H9 (cell line): ENCODE measurements at regions not wholly inside any gene's neighbourhood (a gene's known extent, or its start where the extent isn't known, plus 50 kb on each side); places are given as distances from the start of the nearest gene placed in this dataset.

Experiments used
- DNase-seq: peaks from one replicate; pipeline ENCODE4 v3.0.0-alpha.2; 2017
- H2AFZ ChIP-seq: one replicate; pipeline ENCODE4 v1.6.1; 2013; ENCODE audit warnings: mild to moderate bottlenecking, low read length, control low read depth, moderate library complexity
- H2AK5ac ChIP-seq: 2 replicates; pipeline ENCODE4 v1.6.1; 2013; ENCODE audit warnings: low read length, control low read depth, mixed read lengths; ENCODE audit not compliant: insufficient read length
- H2BK120ac ChIP-seq: one replicate; pipeline ENCODE4 v1.6.1; 2013; ENCODE audit warnings: low read depth, mild to moderate bottlenecking, low read length, control low read depth, inconsistent platforms; ENCODE audit not compliant: poor library complexity, severe bottlenecking
- H2BK12ac ChIP-seq: 2 replicates; pipeline ENCODE4 v1.6.1; 2013; ENCODE audit warnings: low read length, control low read depth, mixed read lengths, low read depth; ENCODE audit not compliant: insufficient read length
- H2BK15ac ChIP-seq: 2 replicates; pipeline ENCODE4 v1.6.1; 2013; ENCODE audit warnings: low read depth, low read length, control low read depth
- H2BK20ac ChIP-seq: one replicate; pipeline ENCODE4 v1.6.1; 2013; ENCODE audit warnings: low read depth, mild to moderate bottlenecking, low read length, control low read depth, inconsistent platforms; ENCODE audit not compliant: poor library complexity, severe bottlenecking
- H2BK5ac ChIP-seq: 2 replicates; pipeline ENCODE4 v1.6.1; 2013; ENCODE audit warnings: low read length, control low read depth, mixed read lengths; ENCODE audit not compliant: insufficient read length
- H3K14ac ChIP-seq: 2 replicates; pipeline ENCODE4 v1.6.1; 2013; ENCODE audit warnings: low read length, control low read depth; ENCODE audit not compliant: insufficient read depth
- H3K18ac ChIP-seq: 2 replicates; pipeline ENCODE4 v1.6.1; 2013; ENCODE audit warnings: low read depth, mild to moderate bottlenecking, mixed read lengths, low read length, control low read depth; ENCODE audit not compliant: insufficient read length
- H3K23ac ChIP-seq: 2 replicates; pipeline ENCODE4 v1.6.1; 2013; ENCODE audit warnings: low read length, control low read depth, mixed read lengths, low read depth; ENCODE audit not compliant: insufficient read length
- H3K23me2 ChIP-seq: 2 replicates; pipeline ENCODE4 v1.6.1; 2013; ENCODE audit warnings: low read depth, mild to moderate bottlenecking, mixed read lengths, low read length, control low read depth; ENCODE audit not compliant: insufficient read length, poor library complexity, severe bottlenecking
- H3K27ac ChIP-seq: 2 replicates; pipeline ENCODE4 v1.5.1; 2013; ENCODE audit warnings: low read length, control low read depth, mixed read lengths, low read depth; ENCODE audit not compliant: insufficient read length
- H3K27me3 ChIP-seq: 2 replicates; pipeline ENCODE4 v1.6.1; 2013; ENCODE audit warnings: low read length, control low read depth, inconsistent platforms; ENCODE audit not compliant: insufficient read depth
- H3K4ac ChIP-seq: 2 replicates; pipeline ENCODE4 v1.6.1; 2013; ENCODE audit warnings: low read depth, mild to moderate bottlenecking, control low read depth, inconsistent platforms, low read length, moderate library complexity
- H3K4me1 ChIP-seq: 2 replicates; pipeline ENCODE4 v1.6.1; 2013; ENCODE audit warnings: low read length, control low read depth, inconsistent platforms; ENCODE audit not compliant: insufficient read depth
- H3K4me2 ChIP-seq: 2 replicates; pipeline ENCODE4 v1.6.1; 2013; ENCODE audit warnings: low read length, control low read depth, mixed read lengths; ENCODE audit not compliant: insufficient read length, insufficient read depth
- H3K56ac ChIP-seq: 2 replicates; pipeline ENCODE4 v1.6.1; 2013; ENCODE audit warnings: low read depth, mild to moderate bottlenecking, mixed read lengths, low read length, control low read depth; ENCODE audit not compliant: insufficient read length
- H3K79me1 ChIP-seq: 2 replicates; pipeline ENCODE4 v1.6.1; 2013; ENCODE audit warnings: low read depth, mild to moderate bottlenecking, moderate library complexity, low read length, control low read depth, inconsistent platforms; ENCODE audit not compliant: insufficient read depth, poor library complexity, severe bottlenecking
- H3K79me2 ChIP-seq: 2 replicates; pipeline ENCODE4 v1.6.1; 2013; ENCODE audit warnings: low read length, control low read depth, inconsistent platforms; ENCODE audit not compliant: insufficient read depth
- H3K9ac ChIP-seq: 2 replicates; pipeline ENCODE4 v1.6.1; 2013; ENCODE audit warnings: low read length, control low read depth, mixed read lengths; ENCODE audit not compliant: insufficient read length; ENCODE audit errors: extremely low read depth
- H3K9me3 ChIP-seq: one replicate; pipeline ENCODE4 v1.6.1; 2013; ENCODE audit warnings: low read depth, low read length, inconsistent platforms; ENCODE audit not compliant: control insufficient read depth
- H3T11ph ChIP-seq: one replicate; pipeline ENCODE4 v1.6.1; 2013; ENCODE audit warnings: mild to moderate bottlenecking, low read length, control low read depth, inconsistent platforms
- H4K20me1 ChIP-seq: one replicate; pipeline ENCODE4 v1.6.1; 2013; ENCODE audit not compliant: control insufficient read depth, insufficient read length, insufficient read depth
- H4K5ac ChIP-seq: 2 replicates; pipeline ENCODE4 v1.6.1; 2013; ENCODE audit warnings: low read depth, mild to moderate bottlenecking, mixed read lengths, low read length, control low read depth; ENCODE audit not compliant: insufficient read length
- H4K8ac ChIP-seq: replicated peaks from 2 replicates; pipeline ENCODE4 v1.6.1; 2013; ENCODE audit warnings: low read length, control low read depth, mixed read lengths, low read depth; ENCODE audit not compliant: insufficient read length
- H4K91ac ChIP-seq: 2 replicates; pipeline ENCODE4 v1.6.1; 2013; ENCODE audit warnings: low read depth, mild to moderate bottlenecking, moderate library complexity, mixed read lengths, low read length, control low read depth; ENCODE audit not compliant: insufficient read length
- H3K27ac Mint-ChIP-seq, 3 experiments: 2 replicates in 2 of 3; 3 replicates in 1 of 3; pipeline ENCODE4 v1.8.0; 2020 to 2021; ENCODE audit warnings: mixed read lengths in 3 of 3, mild to moderate bottlenecking in 1 of 3, moderate library complexity in 1 of 3
- H3K27me3 Mint-ChIP-seq: 2 replicates; pipeline ENCODE4 v1.8.0; 2021; ENCODE audit warnings: low read depth, mild to moderate bottlenecking, moderate library complexity, mixed read lengths
- H3K36me3 Mint-ChIP-seq, 3 experiments: 2 replicates in 2 of 3; 3 replicates in 1 of 3; pipeline ENCODE4 v1.8.0; 2020 to 2021; ENCODE audit warnings: low read depth in 3 of 3, mixed read lengths in 3 of 3; ENCODE audit not compliant: insufficient read depth in 1 of 3
- H3K4me1 Mint-ChIP-seq, 2 experiments: 2 replicates each; pipeline ENCODE4 v1.8.0; 2020; ENCODE audit warnings: mixed read lengths in 2 of 2
- H3K4me3 Mint-ChIP-seq, 2 experiments: 2 replicates in 1 of 2; 3 replicates in 1 of 2; pipeline ENCODE4 v1.8.0; 2020 to 2021; ENCODE audit warnings: mild to moderate bottlenecking in 2 of 2, mixed read lengths in 2 of 2, moderate library complexity in 1 of 2
- H3K9me3 Mint-ChIP-seq, 2 experiments: 2 replicates in 1 of 2; 3 replicates in 1 of 2; pipeline ENCODE4 v1.8.0; 2020; ENCODE audit warnings: mild to moderate bottlenecking in 2 of 2, mixed read lengths in 2 of 2, moderate library complexity in 1 of 2
- WGBS: extraction: QIAGEN DNeasy Blood & Tissue Kit; methylation state at CpG from one replicate; pipeline ENCODE4 v1.1.7; 2013; ENCODE audit warnings: missing lambda C conversion rate, low lambda C conversion rate, mixed read lengths; ENCODE audit not compliant: insufficient read length; ENCODE audit errors: extremely low coverage; 5-methylcytosine and 5-hydroxymethylcytosine counted together
- TF ChIP-seq, protein P1 (sequence below): fragments of 200-600 bp; sonication (generic); conservative IDR thresholded peaks from 3 replicates; pipeline ENCODE4 v1.8.0; 2021; ENCODE audit warnings: antibody characterized with exemption, mild to moderate bottlenecking

DNA sequence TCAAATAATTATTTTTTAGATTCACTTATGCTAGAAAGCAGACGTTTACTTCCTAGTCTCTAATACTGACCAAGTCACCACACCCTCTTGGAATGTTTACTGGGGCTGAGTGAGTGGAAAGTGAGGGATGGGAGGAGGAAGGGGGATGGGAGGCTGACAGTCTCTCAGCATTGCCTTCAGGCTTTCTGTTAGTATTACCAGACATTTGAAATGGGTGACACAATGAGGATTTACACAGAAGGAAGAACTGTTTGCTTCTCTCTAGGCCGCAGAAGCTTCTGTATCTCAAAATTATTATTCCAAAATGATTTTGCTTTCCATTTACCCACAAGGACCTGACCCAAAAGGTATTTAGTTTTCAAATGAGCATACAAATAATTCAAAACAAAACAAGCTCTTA, 232.8 kb upstream of the ZNF608 start:
- Histone ChIP-seq H4K91ac (no peak overlapping the region), H3K23me2 (no peaks in the 10 kb centered on the region), H2BK20ac (no peak overlapping the region), H2BK15ac (no peak overlapping the region), H3K27ac (peak overlapping the region; percentile 8), H4K5ac (no peak overlapping the region), H3K14ac (no peak overlapping the region), H4K8ac (no peak overlapping the region), H3K23ac (no peak overlapping the region), H3K79me1 (no peaks in the 10 kb centered on the region), H2BK12ac (no peak overlapping the region), H4K20me1 (no peaks in the 10 kb centered on the region), H3T11ph (no peak overlapping the region), H3K4ac (no peak overlapping the region), H3K79me2 (no peaks in the 10 kb centered on the region), H3K56ac (no peak overlapping the region), H2BK120ac (no peak overlapping the region), H3K9ac (no peak overlapping the region), H3K18ac (no peak overlapping the region), H2AFZ (no peak overlapping the region), H3K4me1 (peaks cover 5% of the 10 kb centered on the region), H2AK5ac (no peak overlapping the region), H3K27me3 (no peaks in the 10 kb centered on the region), H2BK5ac (no peak overlapping the region), H3K4me2 (no peak overlapping the region), H3K9me3 (peaks cover 10% of the 10 kb centered on the region)
- Mint-ChIP-seq H3K27ac (peak overlapping the region; percentile 83 to 94 (median 92); a peak in 6 of 7 replicates), H3K27me3 (no peaks in the 10 kb centered on the region), H3K4me3 (peak overlapping the region in 1 of 2 experiments; percentile 52; a peak in 1 of 5 replicates), H3K36me3 (peaks cover 26 to 53% (median 34%) of the 10 kb centered on the region in 3 experiments), H3K9me3 (peaks cover 36 to 47% of the 10 kb centered on the region in 2 experiments), H3K4me1 (peaks cover 39 to 42% of the 10 kb centered on the region in 2 experiments)
- TF ChIP-seq, protein P1, sequence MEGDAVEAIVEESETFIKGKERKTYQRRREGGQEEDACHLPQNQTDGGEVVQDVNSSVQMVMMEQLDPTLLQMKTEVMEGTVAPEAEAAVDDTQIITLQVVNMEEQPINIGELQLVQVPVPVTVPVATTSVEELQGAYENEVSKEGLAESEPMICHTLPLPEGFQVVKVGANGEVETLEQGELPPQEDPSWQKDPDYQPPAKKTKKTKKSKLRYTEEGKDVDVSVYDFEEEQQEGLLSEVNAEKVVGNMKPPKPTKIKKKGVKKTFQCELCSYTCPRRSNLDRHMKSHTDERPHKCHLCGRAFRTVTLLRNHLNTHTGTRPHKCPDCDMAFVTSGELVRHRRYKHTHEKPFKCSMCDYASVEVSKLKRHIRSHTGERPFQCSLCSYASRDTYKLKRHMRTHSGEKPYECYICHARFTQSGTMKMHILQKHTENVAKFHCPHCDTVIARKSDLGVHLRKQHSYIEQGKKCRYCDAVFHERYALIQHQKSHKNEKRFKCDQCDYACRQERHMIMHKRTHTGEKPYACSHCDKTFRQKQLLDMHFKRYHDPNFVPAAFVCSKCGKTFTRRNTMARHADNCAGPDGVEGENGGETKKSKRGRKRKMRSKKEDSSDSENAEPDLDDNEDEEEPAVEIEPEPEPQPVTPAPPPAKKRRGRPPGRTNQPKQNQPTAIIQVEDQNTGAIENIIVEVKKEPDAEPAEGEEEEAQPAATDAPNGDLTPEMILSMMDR, result no peak
- DNase-seq, result peak; percentile 54
- WGBS, result no CpG with 5 or more reads among the region's 2 CpGs
